GM23338 (cell line): ENCODE measurements at regions not wholly inside any gene's neighbourhood (a gene's known extent, or its start where the extent isn't known, plus 50 kb on each side); places are given as distances from the start of the nearest gene placed in this dataset.

Experiments
- CTCF ChIP-seq, 2 experiments: fragments of 200-600 bp in 1 of 2; sonication (generic) in 1 of 2; conservative IDR thresholded peaks; 2 replicates each; pipeline versions ENCODE4 v1.5.1 to v1.6.1; 2016 to 2017; ENCODE audit warnings: antibody characterized with exemption in 2 of 2, low read depth in 2 of 2, mild to moderate bottlenecking in 2 of 2, moderate library complexity in 1 of 2
- EZH2 ChIP-seq: fragments of 200-600 bp; sonication (generic); IDR thresholded peaks from one replicate; pipeline ENCODE4 v1.8.0; 2017; ENCODE audit warnings: antibody characterized with exemption, mild to moderate bottlenecking, low read depth; ENCODE audit not compliant: unreplicated experiment
- EZH2phosphoT487 ChIP-seq: fragments of 200-600 bp; sonication (generic); IDR thresholded peaks from one replicate; pipeline ENCODE4 v1.8.1; 2018; ENCODE audit warnings: antibody characterized with exemption; ENCODE audit not compliant: unreplicated experiment
- STAT1 ChIP-seq: IDR thresholded peaks from one replicate; pipeline ENCODE4 v1.6.1; 2016; ENCODE audit warnings: antibody characterized with exemption; ENCODE audit not compliant: unreplicated experiment
- ZNF331 ChIP-seq: fragments of 250-450 bp; sonication (Bioruptor Pico); IDR thresholded peaks from 2 replicates; pipeline ENCODE4 v1.5.0; 2020; ENCODE audit warnings: low read depth, mild to moderate bottlenecking, moderate library complexity

GRCh38 chr11:11083441-11083840 is 225.6 kb upstream of the ZBED5 start:
- TF ChIP-seq EZH2phosphoT487, result no peak
- TF ChIP-seq CTCF (conservative IDR thresholded peaks at IDR 0.05; ENCODE audit: low read depth in 2 of 2), result no peak
- TF ChIP-seq ZNF331 (CRISPR knock-in tag), result no peak
- TF ChIP-seq EZH2, result no peak
- TF ChIP-seq STAT1, result no peak
